NB4 (cell line): ENCODE measurements at regions not wholly inside any gene's neighbourhood (a gene's known extent, or its start where the extent isn't known, plus 50 kb on each side); places are given as distances from the start of the nearest gene placed in this dataset.

Source experiments
- MYC ChIP-seq: IDR thresholded peaks from 2 replicates; pipeline ENCODE4 v1.6.1; 2011; ENCODE audit warnings: low read depth, low read length
- POLR2A ChIP-seq: IDR thresholded peaks from 2 replicates; pipeline ENCODE4 v1.6.1; 2011; ENCODE audit warnings: mild to moderate bottlenecking; ENCODE audit not compliant: insufficient read length; ENCODE audit errors: extremely low read depth
- TF ChIP-seq, protein P1 (sequence below): IDR thresholded peaks from one replicate; pipeline ENCODE4 v1.5.1; 2012; ENCODE audit warnings: low read depth, low read length
- TF ChIP-seq, protein P2 (sequence below): IDR thresholded peaks from 2 replicates; pipeline ENCODE4 v1.6.1; 2011; ENCODE audit warnings: low read depth, low read length

DNA sequence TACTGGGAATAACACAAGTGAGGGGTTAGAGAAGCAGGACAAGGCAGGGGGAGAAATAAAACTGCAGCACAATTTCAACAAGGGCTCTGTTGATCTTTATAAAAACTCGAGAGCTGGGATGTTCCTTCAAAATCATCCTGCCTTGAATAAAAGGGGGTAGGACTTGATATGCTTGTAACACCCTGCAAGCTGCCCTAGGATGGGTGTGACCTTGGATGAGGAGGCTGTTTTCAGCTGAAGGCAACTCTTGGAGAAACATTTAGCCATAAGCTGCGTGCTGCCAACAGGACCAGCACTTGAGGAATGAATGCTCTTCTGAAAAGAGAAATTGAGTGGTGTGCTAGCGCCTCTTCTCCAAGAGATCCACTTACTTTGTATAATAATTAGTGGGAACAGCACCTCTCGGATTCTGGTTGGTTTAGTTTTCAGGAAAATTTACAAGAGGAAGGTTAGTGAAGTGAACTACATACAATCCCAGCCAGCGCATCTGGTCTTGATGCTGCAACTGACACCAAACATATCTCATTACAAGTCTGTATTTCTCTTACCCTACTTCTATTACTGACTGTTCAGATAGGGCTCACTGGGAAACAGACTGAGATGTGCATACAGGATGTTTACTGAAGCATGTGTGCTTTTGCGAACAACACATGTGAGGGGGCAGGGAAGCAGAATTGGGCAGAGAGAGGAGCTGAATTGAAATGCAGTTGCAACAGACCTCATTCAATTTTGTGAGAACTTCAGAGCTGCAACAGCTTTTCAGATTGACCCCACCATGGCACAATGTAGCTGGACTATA is 643.0 kb upstream of the GOLIM4 start:
- TF ChIP-seq, protein P1, sequence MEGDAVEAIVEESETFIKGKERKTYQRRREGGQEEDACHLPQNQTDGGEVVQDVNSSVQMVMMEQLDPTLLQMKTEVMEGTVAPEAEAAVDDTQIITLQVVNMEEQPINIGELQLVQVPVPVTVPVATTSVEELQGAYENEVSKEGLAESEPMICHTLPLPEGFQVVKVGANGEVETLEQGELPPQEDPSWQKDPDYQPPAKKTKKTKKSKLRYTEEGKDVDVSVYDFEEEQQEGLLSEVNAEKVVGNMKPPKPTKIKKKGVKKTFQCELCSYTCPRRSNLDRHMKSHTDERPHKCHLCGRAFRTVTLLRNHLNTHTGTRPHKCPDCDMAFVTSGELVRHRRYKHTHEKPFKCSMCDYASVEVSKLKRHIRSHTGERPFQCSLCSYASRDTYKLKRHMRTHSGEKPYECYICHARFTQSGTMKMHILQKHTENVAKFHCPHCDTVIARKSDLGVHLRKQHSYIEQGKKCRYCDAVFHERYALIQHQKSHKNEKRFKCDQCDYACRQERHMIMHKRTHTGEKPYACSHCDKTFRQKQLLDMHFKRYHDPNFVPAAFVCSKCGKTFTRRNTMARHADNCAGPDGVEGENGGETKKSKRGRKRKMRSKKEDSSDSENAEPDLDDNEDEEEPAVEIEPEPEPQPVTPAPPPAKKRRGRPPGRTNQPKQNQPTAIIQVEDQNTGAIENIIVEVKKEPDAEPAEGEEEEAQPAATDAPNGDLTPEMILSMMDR, result no peak
- TF ChIP-seq POLR2A (no peak), MYC (no peak)
- TF ChIP-seq, protein P2, sequence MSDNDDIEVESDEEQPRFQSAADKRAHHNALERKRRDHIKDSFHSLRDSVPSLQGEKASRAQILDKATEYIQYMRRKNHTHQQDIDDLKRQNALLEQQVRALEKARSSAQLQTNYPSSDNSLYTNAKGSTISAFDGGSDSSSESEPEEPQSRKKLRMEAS, result no peak
